Panc1 (cell line): ENCODE measurements at regions not wholly inside any gene's neighbourhood (a gene's known extent, or its start where the extent isn't known, plus 50 kb on each side); places are given as distances from the start of the nearest gene placed in this dataset.

ENCODE experiments used
- CTCF ChIP-seq: fragments of 450-650 bp; IDR thresholded peaks from 2 replicates; pipeline ENCODE4 v1.5.1; 2017; ENCODE audit warnings: mild to moderate bottlenecking
- TCF7L2 ChIP-seq: IDR thresholded peaks from 2 replicates; pipeline ENCODE4 v1.6.1; 2011; ENCODE audit warnings: mild to moderate bottlenecking, low read depth, low read length, inconsistent platforms
- TF ChIP-seq, protein P1 (sequence below), 2 experiments: IDR thresholded peaks; 2 replicates each; pipeline ENCODE4 v1.6.1; 2011 to 2012; ENCODE audit warnings: low read depth in 2 of 2, control low read depth in 1 of 2, low read length in 1 of 2, mild to moderate bottlenecking in 1 of 2, moderate library complexity in 1 of 2; ENCODE audit not compliant: insufficient read depth in 1 of 2

- TF ChIP-seq CTCF (no peak), TCF7L2 (no peak)
- TF ChIP-seq, protein P1, sequence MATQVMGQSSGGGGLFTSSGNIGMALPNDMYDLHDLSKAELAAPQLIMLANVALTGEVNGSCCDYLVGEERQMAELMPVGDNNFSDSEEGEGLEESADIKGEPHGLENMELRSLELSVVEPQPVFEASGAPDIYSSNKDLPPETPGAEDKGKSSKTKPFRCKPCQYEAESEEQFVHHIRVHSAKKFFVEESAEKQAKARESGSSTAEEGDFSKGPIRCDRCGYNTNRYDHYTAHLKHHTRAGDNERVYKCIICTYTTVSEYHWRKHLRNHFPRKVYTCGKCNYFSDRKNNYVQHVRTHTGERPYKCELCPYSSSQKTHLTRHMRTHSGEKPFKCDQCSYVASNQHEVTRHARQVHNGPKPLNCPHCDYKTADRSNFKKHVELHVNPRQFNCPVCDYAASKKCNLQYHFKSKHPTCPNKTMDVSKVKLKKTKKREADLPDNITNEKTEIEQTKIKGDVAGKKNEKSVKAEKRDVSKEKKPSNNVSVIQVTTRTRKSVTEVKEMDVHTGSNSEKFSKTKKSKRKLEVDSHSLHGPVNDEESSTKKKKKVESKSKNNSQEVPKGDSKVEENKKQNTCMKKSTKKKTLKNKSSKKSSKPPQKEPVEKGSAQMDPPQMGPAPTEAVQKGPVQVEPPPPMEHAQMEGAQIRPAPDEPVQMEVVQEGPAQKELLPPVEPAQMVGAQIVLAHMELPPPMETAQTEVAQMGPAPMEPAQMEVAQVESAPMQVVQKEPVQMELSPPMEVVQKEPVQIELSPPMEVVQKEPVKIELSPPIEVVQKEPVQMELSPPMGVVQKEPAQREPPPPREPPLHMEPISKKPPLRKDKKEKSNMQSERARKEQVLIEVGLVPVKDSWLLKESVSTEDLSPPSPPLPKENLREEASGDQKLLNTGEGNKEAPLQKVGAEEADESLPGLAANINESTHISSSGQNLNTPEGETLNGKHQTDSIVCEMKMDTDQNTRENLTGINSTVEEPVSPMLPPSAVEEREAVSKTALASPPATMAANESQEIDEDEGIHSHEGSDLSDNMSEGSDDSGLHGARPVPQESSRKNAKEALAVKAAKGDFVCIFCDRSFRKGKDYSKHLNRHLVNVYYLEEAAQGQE (IDR thresholded peaks at IDR 0.05; ENCODE audit: insufficient read depth in 1 of 2, low read depth in 2 of 2, low read length in 1 of 2) = no peak
Measured at GRCh38 chr6:168908166-168908565, 345.5 kb downstream of the THBS2 start.
